ENCODE measurements at regions not wholly inside any gene's neighbourhood (a gene's known extent, or its start where the extent isn't known, plus 50 kb on each side); places are given as distances from the start of the nearest gene placed in this dataset.

- no peaks in the 10 kb centered on the region for H3K9me3 ChIP-seq (ENCODE audit: control insufficient read depth, low read length, poor library complexity, severe bottlenecking)
- H3K27ac Mint-ChIP-seq, result no peak overlapping the region
- H3K4me1 Mint-ChIP-seq, result no peaks in the 10 kb centered on the region
- ATAC-seq (no peak), DNase-seq (no peak)
- no peak overlapping the region for H3K4me3 Mint-ChIP-seq
- no peaks in the 10 kb centered on the region for H3K36me3 Mint-ChIP-seq (ENCODE audit: low read depth)
- peaks cover 8% of the 10 kb centered on the region for H3K27me3 Mint-ChIP-seq
Observed at GRCh38 chr5:124572971-124573370, 173.5 kb downstream of the ZNF608 start.

DNA sequence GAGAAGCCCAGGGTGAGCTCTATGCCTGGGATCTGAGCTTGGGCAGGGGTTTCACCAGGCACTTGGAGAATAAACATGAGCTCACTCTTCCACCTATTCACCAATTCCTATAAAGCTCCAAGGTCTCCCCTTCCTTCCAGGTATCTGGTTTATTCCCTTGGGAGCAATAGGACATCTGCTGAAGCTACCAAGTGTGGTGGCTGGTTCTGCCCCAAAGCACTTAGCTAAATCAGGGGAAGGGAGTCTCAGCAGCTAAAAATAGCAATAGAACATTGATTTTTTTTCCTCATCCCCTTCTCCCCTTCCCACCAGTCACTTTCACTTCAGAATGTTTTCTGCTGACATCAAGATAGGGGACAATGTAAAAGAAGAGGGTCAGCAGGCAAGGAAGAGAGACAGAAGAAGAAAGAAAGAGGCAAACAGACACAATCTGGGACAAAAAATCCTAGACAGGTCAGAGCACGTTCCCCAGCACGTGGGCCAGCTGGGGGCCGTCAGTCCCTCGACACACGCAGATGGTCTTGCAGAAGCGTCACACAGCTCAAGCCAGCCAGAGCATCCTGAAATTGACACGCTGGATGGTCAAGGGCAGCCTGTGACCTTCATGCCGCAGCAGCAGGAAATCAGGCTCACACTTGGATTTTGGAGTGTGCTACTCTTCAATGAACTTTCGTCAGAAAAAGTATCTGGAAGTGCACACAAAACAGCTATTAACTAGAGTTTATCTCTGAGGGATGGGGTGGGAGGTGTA lies 176.0 kb downstream of the ZNF608 start:
- no peak for ATAC-seq
- Mint-ChIP-seq H3K27me3 (no peaks in the 10 kb centered on the region), H3K4me1 (no peaks in the 10 kb centered on the region), H3K36me3 (ENCODE audit: low read depth) (no peaks in the 10 kb centered on the region), H3K4me3 (no peak overlapping the region), H3K27ac (no peak overlapping the region)
- no peaks in the 10 kb centered on the region for H3K9me3 ChIP-seq (ENCODE audit: control insufficient read depth, low read length, poor library complexity, severe bottlenecking)
- DNase-seq, result no peak

- no peaks in the 10 kb centered on the region for H3K9me3 ChIP-seq (ENCODE audit: control insufficient read depth, low read length, poor library complexity, severe bottlenecking)
- no peak for DNase-seq
- Mint-ChIP-seq H3K27me3 (no peaks in the 10 kb centered on the region), H3K36me3 (ENCODE audit: low read depth) (no peaks in the 10 kb centered on the region), H3K27ac (no peak overlapping the region), H3K4me3 (no peak overlapping the region), H3K4me1 (no peaks in the 10 kb centered on the region)
- no peak for ATAC-seq
Observed at GRCh38 chr5:124566875-124567450, 179.5 kb downstream of the ZNF608 start.

DNA sequence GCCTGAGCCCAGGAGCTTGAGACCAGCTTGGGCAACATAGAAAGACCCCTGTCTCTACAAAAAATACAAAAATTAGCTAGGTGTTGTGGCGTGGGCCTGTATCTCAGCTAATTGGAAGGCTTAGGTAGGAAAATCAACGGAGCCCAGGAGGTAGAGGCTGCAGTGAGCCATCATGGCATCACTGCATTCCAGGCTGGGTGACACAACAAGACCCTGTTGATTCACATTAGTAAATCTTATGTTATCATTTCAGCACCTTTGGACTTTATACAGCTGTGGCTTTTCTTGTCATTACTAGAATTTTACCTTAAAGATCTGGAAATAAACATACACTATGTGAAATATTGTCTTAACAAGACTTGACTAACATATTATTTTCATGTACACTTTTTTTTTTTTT lies 185.0 kb downstream of the ZNF608 start:
- Mint-ChIP-seq H3K4me3 (no peak overlapping the region), H3K27ac (no peak overlapping the region), H3K4me1 (no peaks in the 10 kb centered on the region), H3K27me3 (no peaks in the 10 kb centered on the region), H3K36me3 (ENCODE audit: low read depth) (no peaks in the 10 kb centered on the region)
- ATAC-seq, result no peak
- DNase-seq, result no peak
- H3K9me3 ChIP-seq (ENCODE audit: control insufficient read depth, low read length, poor library complexity, severe bottlenecking), result no peaks in the 10 kb centered on the region

DNA sequence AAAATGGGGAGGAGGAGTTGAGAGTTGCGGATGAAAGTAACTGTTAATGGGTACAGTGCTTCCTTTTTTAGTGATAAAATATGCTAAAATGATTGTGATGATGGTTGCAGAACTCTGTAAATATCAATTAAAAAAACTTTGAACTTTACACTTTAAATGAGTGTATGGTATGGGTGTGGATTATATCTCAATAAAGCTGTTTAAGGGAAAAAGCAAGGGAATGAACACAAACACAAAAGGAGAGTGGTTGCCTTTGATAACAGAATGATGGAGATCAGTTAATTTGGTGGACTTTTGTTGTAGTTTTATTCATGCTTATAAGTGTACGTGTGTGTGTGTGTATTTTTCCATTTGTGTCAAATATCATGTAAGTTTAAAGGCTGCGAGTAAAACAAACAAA lies 186.1 kb downstream of the ZNF608 start:
- no peak for ATAC-seq
- H3K27me3 Mint-ChIP-seq, result no peaks in the 10 kb centered on the region
- H3K27ac Mint-ChIP-seq, result no peak overlapping the region
- no peaks in the 10 kb centered on the region for H3K36me3 Mint-ChIP-seq (ENCODE audit: low read depth)
- H3K4me1 Mint-ChIP-seq, result no peaks in the 10 kb centered on the region
- no peaks in the 10 kb centered on the region for H3K9me3 ChIP-seq (ENCODE audit: control insufficient read depth, low read length, poor library complexity, severe bottlenecking)
- H3K4me3 Mint-ChIP-seq, result no peak overlapping the region
- DNase-seq, result no peak

GRCh38 chr5:124557761-124558160 lies 188.7 kb downstream of the ZNF608 start:
- H3K27me3 Mint-ChIP-seq, result no peaks in the 10 kb centered on the region
- no peak overlapping the region for H3K27ac Mint-ChIP-seq
- no peak overlapping the region for H3K4me3 Mint-ChIP-seq
- no peaks in the 10 kb centered on the region for H3K9me3 ChIP-seq (ENCODE audit: control insufficient read depth, low read length, poor library complexity, severe bottlenecking)
- no peaks in the 10 kb centered on the region for H3K4me1 Mint-ChIP-seq
- ATAC-seq, result no peak
- H3K36me3 Mint-ChIP-seq (ENCODE audit: low read depth), result no peaks in the 10 kb centered on the region
- DNase-seq, result no peak

DNA sequence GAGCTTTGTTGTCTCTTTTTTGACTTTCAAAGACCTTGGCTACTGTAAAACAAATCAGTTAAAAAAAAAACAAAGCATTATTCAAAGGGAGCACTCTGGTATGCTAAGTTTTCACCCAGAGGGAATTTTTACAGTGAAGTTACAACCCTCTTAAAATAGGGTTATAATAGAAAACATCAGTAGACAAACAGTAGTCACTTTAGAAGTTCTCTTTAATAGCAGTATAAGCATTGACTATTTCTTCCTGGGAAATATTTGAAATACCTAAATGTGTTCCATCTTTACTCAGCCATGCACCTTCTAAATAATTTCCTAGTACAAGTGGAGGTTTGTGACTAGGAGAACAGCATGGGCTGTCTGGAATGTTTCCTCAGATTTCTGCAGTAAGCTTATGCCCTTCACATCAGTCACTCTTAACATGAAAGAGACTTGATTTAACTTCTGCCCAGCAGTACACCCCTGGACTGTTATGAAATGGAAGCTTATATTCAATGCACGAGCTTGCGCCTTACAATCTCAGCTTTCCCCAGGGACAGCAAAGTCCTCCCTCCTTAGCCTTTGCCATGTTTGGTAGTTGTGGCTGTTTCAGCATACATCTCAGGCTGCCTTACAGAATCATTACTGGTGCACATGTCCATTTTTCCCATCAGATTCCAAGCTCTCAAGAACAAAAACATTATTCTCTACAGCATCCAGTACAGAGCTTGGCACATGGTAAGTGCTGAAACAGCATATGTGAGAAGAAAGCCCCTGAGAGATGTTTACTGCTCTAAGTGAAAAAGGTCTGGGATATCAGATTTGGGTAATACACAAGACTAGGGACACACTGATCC lies 191.5 kb downstream of the ZNF608 start:
- peaks cover 7% of the 10 kb centered on the region for H3K27me3 Mint-ChIP-seq

DNA sequence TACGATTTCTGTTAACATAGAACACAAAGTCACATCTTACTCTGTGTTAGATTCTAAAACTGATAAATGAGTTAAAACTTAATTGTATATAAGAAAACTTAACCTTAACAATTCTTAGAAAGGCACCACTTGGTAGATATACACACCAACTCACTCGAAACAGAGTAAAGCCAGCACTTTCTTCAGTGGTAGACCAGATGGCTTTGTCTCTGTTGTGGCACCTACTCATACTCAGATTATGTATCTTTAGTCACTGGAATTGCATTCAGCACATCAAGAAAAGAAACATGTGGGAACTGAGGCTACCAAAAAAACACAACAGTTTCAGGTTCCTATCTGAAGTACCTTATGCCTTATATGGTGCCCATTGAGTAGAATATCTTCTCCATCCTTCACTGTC lies 192.5 kb downstream of the ZNF608 start:
- H3K27me3 Mint-ChIP-seq, result peaks cover 7% of the 10 kb centered on the region
- ATAC-seq, result no peak
- no peaks in the 10 kb centered on the region for H3K4me1 Mint-ChIP-seq
- no peak for DNase-seq
- no peaks in the 10 kb centered on the region for H3K36me3 Mint-ChIP-seq (ENCODE audit: low read depth)
- no peaks in the 10 kb centered on the region for H3K9me3 ChIP-seq (ENCODE audit: control insufficient read depth, low read length, poor library complexity, severe bottlenecking)
- H3K27ac Mint-ChIP-seq, result no peak overlapping the region
- H3K4me3 Mint-ChIP-seq, result no peak overlapping the region

More for the DNA sequence above, 191.5 kb downstream of the ZNF608 start:
- no peaks in the 10 kb centered on the region for H3K4me1 Mint-ChIP-seq
- H3K4me3 Mint-ChIP-seq, result no peak overlapping the region
- DNase-seq (no peak), ATAC-seq (no peak)
- no peaks in the 10 kb centered on the region for H3K9me3 ChIP-seq (ENCODE audit: control insufficient read depth, low read length, poor library complexity, severe bottlenecking)
- no peaks in the 10 kb centered on the region for H3K36me3 Mint-ChIP-seq (ENCODE audit: low read depth)
- no peak overlapping the region for H3K27ac Mint-ChIP-seq

GRCh38 chr5:124552526-124552925 lies 193.9 kb downstream of the ZNF608 start:
- Mint-ChIP-seq H3K4me3 (no peak overlapping the region), H3K36me3 (ENCODE audit: low read depth) (no peaks in the 10 kb centered on the region), H3K4me1 (no peaks in the 10 kb centered on the region), H3K27me3 (peaks cover 7% of the 10 kb centered on the region), H3K27ac (no peak overlapping the region)
- H3K9me3 ChIP-seq (ENCODE audit: control insufficient read depth, low read length, poor library complexity, severe bottlenecking), result no peaks in the 10 kb centered on the region
- DNase-seq, result no peak
- no peak for ATAC-seq

DNA sequence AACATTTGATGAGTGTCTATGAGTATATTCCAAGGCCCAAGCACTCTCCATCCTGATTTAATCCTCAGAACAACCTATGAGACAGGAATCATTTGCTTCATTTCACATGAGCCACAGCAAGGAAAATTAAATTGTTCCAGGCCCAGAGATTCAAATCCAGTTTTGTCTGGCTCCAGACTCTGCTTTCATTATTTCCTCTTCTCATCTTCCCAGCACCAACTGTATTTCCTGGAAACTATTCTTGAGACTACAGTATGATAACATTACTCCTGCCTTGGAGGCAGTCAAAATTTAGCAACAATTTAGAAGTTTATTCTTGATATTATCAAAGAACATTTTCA lies 194.5 kb downstream of the ZNF608 start:
- Mint-ChIP-seq H3K4me3 (no peak overlapping the region), H3K27me3 (peaks cover 7% of the 10 kb centered on the region)

DNA sequence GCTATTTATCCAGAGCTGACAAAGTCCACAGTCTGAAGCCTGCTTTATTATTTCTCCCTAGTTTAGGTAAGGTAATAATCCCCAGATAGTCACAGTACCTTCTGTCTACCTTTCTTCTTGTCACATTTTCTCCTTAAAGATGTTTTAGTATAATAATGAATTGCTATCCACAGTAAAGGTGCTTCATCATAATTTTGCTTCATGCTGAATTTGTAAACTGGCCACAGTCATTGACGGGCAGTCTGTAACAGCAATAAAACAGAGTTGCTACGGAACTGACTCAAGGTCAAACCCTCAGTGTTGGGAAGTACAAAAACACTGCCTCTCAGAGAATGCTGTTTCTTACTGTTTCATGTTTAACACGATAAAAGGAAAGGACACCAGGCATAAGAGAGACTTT lies 195.7 kb downstream of the ZNF608 start:
- no peak overlapping the region for H3K27ac Mint-ChIP-seq
- ATAC-seq (no peak), DNase-seq (no peak)
- no peak overlapping the region for H3K4me3 Mint-ChIP-seq
- H3K4me1 Mint-ChIP-seq, result no peaks in the 10 kb centered on the region
- no peaks in the 10 kb centered on the region for H3K9me3 ChIP-seq (ENCODE audit: control insufficient read depth, low read length, poor library complexity, severe bottlenecking)
- H3K36me3 Mint-ChIP-seq (ENCODE audit: low read depth), result no peaks in the 10 kb centered on the region
- peaks cover 7% of the 10 kb centered on the region for H3K27me3 Mint-ChIP-seq

More for the DNA sequence above, 194.5 kb downstream of the ZNF608 start:
- Mint-ChIP-seq H3K4me1 (no peaks in the 10 kb centered on the region), H3K27ac (no peak overlapping the region), H3K36me3 (ENCODE audit: low read depth) (no peaks in the 10 kb centered on the region)
- no peak for ATAC-seq
- DNase-seq, result no peak
- no peaks in the 10 kb centered on the region for H3K9me3 ChIP-seq (ENCODE audit: control insufficient read depth, low read length, poor library complexity, severe bottlenecking)

GRCh38 chr5:124549891-124550436 lies 196.5 kb downstream of the ZNF608 start:
- no peak overlapping the region for H3K27ac Mint-ChIP-seq
- H3K4me3 Mint-ChIP-seq, result no peak overlapping the region
- H3K4me1 Mint-ChIP-seq, result no peaks in the 10 kb centered on the region
- H3K9me3 ChIP-seq (ENCODE audit: control insufficient read depth, low read length, poor library complexity, severe bottlenecking), result no peaks in the 10 kb centered on the region
- no peak for ATAC-seq
- H3K27me3 Mint-ChIP-seq, result peaks cover 7% of the 10 kb centered on the region
- DNase-seq, result no peak
- no peaks in the 10 kb centered on the region for H3K36me3 Mint-ChIP-seq (ENCODE audit: low read depth)

DNA sequence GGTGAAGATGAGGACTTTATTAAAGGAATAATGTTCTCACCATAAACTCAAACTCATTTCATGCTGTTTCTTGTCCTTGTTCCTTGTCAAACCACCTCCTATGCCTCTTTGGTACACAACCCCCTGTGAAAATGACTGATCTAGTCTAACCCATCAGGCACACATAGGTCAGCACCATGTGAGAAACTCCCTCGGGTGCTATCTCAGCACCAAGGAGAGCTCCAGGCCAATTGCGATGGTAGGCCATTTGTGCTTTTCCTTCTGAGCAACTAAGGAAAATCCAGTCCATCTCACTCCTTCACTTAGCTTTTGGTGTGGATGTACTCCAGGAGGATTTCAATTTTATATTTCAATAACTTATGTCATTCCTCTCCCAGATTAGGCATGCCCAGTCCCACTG lies 199.8 kb downstream of the ZNF608 start:
- Mint-ChIP-seq H3K4me1 (no peaks in the 10 kb centered on the region), H3K27ac (no peak overlapping the region), H3K4me3 (no peak overlapping the region), H3K27me3 (peaks cover under 1% of the 10 kb centered on the region), H3K36me3 (ENCODE audit: low read depth) (no peaks in the 10 kb centered on the region)
- no peak for ATAC-seq
- H3K9me3 ChIP-seq (ENCODE audit: control insufficient read depth, low read length, poor library complexity, severe bottlenecking), result no peaks in the 10 kb centered on the region
- DNase-seq, result no peak
